HG02610 (cell line): ENCODE measurements at regions not wholly inside any gene's neighbourhood (a gene's known extent, or its start where the extent isn't known, plus 50 kb on each side); places are given as distances from the start of the nearest gene placed in this dataset.
"Not testable (repeated sequence)": the region's sequence is repeated elsewhere in the genome, so short reads cannot be mapped to it uniquely, and the experiment has no call there.

Source experiments
- ATAC-seq: cut with Tn5 transposase; IDR thresholded peaks from one replicate; pipeline ENCODE4 v1.9.1; 2021; ENCODE audit warnings: mild to moderate bottlenecking, moderate library complexity; ENCODE audit not compliant: unreplicated experiment

DNA sequence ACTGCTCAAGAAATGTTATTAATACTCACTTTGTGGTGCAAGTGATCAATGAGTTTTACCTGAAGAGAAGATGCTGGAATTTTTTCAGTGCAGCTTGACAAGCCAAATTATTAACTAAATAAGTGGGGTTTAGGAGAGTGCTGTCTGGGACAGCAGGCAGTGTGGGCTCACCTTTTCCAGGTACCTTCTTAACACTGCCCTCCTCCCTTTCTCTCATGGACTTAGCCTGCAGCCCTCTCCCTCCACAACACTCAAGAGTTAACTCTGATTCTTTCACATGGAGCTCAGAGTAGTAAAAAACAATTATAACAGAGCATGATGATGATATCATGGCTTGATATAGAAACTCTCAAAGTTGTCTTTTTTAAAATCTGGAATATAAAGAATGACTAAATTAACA is 404.8 kb upstream of the SLC30A5 start:
- ATAC-seq, result no peak

DNA sequence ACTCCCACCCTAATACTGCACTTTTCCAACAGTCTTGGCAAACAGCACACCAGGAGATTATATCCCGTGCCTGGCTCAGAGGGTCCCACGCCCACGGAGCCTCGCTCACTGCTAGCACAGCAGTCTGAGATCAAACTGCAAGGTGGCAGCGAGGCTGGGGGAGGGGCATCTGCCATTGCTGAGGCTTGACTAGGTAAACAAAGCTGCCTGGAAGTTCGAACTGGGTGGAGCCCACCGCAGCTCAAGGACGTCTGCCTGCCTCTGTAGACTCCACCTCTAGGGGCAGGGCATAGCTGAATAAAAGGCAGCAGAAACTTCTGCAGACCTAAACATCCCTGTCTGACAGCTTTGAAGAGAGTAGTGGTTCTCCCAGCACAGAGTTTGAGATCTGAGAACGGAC is 401.9 kb upstream of the SLC30A5 start:
- not testable (repeated sequence) for ATAC-seq

DNA sequence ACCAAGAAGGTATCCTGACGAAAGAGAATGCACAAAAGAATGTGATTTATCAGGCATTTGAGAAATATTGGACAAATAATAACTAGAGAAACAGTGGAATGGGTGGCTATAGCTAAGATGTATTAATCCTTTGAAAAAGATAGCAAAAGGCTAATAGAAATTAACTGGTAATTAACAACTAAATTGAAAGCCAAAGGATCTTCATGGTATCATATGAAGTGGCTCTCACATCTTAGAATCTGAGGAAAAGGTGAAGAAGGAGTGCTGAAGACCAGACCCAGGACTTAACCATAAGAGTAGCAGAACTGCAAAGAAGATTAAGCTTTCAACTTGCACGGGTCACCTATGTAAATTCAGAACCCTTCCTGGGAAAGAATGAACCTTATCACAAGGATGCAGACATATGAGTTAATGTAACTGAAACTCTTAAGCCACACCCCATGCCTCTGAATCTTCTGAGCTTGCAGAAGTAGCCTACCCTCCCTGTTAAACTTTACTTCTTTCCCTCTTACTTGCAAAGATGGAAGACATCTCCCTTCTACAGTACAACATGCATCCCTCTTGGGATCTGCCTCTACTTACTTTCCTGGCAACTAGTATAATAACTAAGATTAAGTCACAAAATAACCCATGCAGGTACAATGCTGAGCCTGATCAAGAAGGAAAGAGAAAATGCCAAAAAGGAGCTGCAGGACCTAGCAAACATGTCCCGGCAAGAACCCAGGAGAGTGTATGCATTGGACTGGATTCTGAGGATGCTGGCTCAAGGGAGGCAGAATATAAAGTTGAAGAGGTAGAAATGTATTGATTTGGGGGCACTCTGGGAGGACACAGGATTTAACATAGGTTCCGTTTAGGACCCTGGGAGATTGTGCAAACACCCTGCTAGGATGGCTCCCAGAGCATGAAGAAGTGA is 395.5 kb upstream of the SLC30A5 start:
- ATAC-seq, result no peak

DNA sequence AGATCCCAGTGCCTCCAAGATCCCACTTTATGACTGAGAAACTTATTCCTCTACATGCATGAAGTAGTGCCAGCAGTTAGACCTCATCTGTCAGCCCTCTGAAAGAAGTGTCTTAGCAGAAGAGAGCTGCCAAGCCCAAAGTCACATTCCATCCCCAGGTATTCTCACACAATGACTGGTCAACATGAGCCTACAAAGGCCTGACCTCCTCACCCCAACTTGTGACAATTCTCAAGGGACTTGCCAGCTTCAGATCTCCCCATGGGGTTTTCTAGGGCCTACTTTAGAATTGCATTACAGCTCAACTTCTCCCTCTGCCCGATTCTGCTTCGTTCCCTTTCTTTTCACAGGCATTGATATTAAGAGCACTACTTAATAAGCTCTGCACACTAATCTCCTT is 393.8 kb upstream of the SLC30A5 start:
- peak; percentile 68 for ATAC-seq

DNA sequence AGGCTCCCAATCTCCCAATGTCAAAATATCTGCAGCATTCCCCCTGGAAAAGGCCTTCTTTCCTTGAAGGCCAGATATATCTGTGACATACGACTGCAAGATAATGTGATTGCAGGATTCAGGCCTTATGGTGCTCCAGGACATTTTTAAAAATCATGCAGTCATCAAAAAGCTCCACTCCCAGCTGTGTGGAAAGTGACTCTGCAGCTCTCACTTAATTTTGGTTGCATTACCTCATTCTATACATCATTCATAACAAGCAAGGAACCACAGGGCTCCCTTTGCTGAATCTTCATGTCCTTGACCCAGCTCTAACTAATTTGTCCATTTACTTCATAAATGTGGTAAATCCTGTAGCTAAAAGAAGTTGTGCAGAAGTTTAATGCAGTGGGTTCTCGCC is 386.2 kb upstream of the SLC30A5 start:
- no peak for ATAC-seq

DNA sequence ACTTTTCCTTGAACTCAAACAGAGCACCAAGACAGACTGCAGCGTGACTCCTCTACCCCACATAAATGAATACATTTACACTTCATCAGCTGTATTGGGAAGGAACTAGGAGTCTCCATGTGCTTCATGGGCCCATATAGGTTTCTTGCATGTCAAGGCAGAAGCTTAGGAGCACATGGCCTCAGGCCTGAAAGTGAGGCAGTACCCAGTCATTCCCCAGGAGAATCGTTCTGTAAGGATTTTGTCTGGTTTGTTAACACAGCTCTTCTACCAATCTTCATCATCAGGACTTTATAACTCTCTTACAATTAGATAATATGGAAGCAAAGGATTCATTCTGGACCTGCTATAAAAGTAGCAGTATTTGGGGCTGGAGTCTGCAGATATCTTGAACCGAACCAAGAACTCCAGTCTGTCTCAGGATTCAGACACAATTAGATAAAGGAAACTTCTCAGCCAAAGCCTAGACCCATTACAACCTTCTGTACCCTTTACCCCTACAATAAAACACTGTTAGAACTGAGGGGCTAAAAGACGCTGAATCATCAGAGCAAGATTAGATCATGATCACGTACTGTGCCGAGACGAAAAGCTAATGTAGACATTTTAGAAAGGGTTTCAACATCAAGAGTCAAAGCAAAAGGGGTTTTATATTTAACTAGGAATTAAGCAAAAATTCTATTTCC is 385.5 kb upstream of the SLC30A5 start:
- no peak for ATAC-seq

DNA sequence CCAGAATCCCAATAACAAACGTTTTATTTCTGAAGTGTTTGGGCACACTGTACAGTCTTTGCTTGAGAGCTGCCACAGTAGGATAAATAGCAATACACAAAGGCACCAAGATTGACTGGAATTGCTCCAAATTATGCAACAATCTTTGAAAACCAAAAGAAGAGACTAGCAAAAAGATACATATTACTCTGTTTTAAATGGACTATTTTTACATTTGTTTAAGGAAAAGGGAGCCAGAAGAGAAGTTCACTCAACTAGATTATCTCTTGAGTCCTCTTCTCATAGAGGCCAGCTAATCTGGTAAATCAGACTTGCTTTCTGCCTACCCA is 385.0 kb upstream of the SLC30A5 start:
- no peak for ATAC-seq

DNA sequence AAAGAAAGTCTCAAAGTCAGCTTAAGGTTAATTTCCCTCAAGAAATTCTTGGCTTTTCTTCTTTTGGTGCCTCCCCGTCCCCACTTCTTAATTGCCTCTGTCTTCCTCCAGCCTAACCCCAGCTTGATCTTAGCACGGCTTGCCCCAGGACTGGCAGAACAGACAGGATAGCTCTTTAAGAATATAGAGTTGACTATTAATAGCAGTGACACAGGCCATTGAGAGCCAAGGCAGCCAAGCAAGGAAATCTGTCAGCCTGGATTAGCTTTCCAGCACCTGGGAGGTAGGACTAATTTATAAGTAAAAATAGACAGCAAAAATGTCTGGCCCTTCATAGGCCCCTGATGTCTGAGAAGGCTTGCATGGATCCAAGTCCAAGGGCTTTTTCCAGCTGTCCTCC is 384.6 kb upstream of the SLC30A5 start:
- ATAC-seq, result no peak

DNA sequence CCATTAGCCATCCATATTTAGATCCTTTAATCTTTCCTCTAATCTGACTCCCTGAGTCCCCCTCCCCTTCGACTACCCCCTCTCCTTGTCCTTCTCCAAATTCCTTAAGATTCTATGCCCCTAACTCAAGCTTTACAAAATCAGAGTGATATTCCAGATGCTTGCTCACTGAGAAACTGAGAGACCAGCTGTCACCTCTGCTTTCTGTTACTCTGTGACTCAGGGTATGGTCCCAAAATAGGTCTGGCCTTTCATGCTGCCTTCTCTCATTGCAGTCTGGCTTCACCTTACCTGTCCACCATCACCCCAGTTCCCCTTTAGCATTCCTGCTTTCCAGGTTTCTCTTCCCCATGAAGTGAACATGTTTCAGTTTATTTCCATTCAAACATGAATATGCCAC is 383.3 kb upstream of the SLC30A5 start:
- ATAC-seq, result peak; percentile 51

DNA sequence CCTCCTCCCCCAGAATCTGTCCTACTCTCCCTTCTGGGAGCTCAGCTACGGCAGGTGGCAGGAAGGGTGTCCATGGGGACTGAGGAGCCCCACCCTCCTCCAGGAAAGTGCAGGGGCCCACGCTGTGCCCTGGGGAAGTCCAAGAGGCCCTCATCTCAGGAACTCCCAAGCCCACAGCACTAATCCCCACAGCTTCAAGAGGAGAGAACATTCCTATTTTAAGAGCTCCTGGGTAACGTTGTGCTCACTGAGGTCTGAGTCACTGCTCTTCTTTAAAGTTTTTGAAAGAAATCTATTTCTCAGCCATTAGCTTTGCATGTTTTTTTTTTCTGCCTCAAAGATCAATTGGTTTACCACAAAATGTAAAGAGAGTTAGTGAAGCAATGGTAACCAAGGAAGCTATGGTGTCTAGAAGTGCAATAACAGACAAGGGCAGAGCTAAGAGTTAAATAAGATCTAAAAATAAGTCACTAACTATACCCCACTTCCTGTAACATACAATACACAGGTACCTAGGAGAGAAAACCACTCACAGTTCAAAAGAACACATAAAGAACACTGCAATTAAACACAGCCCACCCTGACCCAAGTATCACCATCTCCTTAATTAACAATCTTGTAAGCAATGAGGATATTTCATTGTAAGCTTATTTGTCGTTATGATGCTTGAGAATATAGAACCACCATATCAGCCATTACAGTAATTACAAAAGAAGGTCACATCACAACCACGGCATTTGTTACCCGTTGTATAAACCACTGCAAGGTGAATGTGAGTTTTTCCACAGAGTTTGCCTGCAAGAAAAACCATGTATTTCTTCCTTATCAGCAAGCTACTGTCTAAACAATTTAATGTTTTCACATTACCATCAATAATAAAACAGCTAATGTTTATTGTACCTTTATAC is 382.3 kb upstream of the SLC30A5 start:
- ATAC-seq, result peak; percentile 90

DNA sequence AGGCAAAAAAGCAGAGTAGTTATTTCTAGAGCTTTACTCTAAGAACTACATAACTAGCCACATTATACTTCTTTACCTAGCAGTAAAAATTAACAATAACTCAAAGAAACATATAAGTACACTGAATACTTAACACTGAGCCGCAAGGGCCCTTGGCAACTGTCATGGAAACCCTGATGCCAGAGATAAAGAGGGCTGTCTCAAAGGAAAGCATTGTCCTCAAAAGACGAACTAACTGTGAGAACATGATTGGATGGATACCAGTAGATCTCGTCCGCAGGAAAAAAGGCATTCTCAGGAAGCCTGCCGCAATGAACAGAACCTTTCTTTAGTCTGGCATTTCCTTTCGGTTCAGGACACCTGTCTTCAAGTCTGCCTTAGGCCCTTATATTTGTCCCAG is 379.0 kb upstream of the SLC30A5 start:
- ATAC-seq, result no peak

DNA sequence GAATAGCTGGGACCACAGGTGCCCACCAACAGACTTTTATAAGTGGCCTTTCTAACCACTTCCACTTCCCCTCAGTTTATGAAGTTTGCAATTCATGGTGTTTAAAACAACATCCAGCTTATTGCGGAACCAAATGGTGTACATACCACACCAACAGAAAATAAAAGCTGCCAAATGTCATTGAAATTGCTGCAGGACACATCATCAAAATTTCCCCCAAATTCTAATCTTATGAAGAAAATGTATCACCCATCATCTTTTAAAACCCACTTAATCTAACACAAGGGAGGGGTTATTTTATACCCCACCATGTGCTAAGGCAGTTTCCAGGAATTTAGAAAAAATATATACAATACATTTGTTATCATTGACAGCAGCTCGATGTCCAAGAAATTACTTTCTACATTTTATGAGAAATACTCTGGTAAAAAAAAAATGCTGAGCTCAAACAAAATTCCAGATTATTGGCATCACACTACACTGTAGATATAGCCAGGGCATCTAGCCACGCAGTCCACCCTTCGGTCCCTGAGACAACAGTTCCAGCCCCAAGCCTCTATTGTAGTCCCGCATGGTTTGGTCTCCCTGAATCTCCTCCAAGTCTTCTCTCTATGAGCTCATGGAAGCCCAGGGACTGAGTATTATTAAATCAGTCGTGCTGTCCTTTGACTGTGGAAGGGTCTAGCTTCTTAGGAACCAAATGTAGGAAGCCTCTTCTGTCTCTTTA is 372.8 kb upstream of the SLC30A5 start:
- no peak for ATAC-seq

DNA sequence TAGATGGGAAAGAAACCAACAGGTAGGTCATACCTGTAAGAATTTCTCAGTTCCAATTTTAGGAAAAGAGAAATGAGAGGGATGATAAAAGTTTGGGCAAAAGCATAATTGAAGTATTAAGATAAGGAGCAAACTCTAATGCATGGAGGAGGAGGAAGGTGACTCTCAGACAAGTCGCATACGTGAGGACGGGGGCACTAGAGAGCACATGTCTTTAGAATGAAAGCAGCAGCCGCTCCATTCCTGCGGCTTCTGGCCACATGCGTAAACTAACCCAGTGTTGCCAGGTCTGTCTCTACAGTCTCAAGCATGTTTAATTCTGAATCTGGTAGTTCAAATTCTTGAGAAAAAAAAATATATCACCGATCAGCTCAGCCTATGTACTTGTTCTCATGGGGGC is 371.5 kb upstream of the SLC30A5 start:
- ATAC-seq, result no peak

DNA sequence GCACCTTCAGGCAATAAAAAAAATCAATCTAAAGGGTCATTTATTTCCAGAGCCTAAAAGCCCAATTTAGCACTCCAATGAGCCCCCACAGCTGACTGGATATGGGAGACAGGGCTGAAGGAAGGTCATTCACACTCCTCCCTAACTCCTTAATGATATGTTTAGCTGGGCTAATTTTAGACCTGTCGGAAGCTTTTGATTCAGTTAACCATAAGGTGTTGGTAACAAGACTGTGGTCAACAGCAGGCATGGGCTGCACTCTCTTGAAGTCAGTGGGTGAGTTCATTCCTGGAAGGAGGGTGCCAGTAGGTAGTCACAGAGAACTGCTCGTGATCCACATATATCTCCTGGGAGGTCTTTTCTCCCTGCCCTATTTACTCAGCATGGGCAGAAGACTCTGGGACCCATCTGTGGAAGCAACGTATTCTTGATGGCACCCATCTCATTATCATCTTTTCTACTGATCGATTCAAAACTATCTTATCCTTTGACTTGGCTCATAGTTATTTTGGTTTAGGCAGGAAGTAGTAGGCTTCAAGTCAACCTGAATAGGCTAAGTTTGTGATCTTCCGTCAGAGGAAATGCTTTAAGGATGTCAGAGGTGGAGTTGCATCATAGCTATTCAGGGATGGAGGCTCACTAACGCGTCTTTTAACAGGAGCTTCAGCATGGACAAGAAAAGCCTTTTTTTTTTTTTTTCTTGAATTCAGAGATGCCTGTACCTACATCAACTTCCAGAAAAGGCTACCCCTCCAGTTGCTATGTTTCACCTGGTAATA is 367.7 kb upstream of the SLC30A5 start:
- ATAC-seq, result no peak

DNA sequence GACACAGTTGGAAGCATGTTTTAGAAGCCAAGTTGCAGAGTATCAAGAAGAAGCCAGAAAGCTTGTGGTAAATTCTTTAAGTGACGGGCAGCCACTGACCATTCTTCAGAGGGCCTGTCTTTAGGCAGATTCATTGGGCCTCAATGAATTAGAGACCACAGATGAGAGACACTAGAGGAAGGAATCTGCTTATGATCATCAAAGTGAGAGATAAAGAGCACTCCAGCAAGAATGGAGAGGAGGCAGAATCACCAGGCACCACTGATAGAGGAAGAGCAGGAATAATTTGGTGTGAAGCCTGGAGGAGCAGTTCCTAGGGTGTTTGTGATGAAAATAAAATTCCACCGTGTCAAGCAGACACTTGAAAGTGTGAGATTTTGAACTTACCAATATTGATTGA is 365.9 kb upstream of the SLC30A5 start:
- no peak for ATAC-seq

DNA sequence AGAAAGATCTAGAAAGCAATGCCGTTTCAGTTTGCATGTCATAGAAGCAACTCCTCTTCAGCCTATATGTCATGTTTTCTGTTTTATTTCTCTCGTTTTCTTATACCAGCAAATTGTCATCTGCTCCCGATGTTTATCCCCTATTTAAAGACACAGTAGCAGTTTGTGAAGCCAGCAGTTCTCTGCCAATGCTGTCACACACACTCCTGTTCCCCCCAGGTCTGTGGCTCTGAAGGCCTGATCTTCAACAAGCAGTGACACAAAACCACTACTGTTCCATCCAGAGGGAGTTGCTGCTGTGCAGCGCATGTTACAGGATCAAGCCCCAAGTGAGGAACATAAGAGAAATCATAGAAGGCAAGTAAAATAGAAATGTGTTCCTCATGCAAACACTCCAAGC is 364.1 kb upstream of the SLC30A5 start:
- no peak for ATAC-seq

DNA sequence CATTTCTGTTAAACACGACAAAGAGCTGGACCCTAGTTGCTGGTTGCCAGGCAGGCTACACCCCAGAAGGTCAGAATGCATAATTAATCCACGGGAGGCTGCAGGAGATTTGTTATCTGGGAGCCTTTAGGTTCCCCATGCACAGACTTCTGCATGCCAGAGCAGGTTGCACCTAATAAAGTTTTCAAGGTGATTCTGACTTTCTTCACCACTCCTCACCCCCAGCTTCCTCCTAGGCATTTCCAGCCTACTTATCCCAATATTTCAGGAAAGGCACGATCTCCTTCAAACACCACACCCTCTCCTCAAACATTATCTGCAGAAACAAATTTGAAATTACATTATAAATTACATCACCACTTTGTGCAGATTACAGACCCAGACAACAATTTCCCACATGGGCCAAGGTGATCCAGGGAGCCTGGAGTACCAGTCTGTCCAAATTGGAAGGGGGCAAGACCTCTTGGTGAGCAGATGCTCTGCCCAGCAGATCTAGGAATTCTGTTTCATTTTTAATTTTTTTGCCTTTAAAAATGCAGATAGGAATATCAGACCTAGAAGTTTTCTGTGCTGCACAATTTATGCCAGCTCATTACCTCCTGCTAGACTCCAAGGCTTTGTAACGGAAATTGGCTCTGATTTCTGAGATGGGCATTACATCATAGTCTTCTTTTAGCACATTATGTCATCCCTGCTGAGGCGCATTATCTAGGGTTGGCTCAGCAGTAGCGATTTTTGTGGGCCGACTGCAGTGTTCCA is 363.4 kb upstream of the SLC30A5 start:
- ATAC-seq, result no peak

DNA sequence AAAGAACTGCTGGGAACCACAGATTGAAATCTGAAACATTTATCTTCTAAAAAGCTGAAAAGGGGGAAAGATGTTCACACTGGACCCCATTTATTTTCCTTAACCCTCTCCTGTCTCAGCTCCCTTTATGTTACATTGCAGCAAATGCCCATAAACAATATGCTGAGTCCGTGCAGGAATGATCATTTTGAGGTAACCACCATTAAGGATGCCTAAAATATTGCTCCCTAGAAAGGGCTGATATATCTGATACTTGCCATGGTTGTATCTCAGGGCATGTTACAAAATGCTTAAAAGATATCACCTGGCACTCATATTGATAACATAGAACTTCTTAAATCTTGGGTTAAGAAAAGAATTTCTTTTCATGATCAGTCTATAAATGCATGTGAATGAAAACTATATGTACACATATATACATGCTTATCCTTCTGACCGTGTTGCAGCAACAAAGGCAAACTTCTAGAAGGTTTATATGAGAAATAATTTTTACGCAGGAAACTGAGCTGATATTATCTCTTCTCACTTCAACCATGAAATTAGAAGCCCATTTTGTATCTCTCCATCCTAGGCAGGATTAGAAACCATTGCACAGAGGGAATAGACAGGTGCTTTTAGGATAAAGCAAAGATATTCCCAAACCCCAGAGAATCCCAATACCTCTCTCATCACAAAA is 362.7 kb upstream of the SLC30A5 start:
- ATAC-seq, result no peak

DNA sequence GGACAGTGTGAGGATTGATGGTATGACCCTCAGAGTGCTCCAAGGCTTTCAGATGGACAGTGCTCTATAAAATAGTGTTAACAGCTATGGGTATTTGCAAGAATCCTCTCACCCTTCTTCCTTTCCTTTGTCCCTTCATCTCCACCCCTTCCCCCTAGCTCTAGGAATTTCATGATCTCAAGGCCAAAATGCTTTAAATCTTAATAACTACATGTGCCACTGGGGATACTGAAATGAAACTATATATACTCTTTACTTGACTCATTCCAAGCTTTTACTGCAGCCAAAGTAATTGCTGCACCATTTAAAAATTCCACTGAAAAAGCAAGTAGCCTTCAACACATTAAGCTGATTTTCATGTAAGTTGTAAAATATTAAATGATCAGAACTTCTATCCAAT is 361.6 kb upstream of the SLC30A5 start:
- no peak for ATAC-seq
